ENCODE measurements at regions not wholly inside any gene's neighbourhood (a gene's known extent, or its start where the extent isn't known, plus 50 kb on each side); places are given as distances from the start of the nearest gene placed in this dataset.

DNA sequence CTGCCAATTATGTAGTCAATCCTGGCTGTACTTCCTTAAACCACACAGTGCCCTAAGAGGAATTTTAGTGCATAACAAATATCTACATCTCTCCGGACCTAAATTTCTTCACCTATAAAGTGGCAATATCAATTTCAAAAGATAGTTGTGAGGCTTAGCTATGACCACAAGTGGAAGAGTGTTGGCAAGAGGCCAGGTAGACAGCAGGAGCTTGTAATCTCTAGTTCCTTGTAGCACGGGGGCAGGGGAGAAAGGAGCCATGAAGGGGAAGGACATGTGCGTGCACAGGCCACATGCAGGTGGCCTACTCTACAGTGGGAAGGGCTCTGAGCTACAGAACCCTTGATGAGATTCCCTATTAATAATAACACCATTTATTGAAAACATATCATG, 269.7 kb downstream of the ABHD5 start:
- TF ChIP-seq, protein P1, sequence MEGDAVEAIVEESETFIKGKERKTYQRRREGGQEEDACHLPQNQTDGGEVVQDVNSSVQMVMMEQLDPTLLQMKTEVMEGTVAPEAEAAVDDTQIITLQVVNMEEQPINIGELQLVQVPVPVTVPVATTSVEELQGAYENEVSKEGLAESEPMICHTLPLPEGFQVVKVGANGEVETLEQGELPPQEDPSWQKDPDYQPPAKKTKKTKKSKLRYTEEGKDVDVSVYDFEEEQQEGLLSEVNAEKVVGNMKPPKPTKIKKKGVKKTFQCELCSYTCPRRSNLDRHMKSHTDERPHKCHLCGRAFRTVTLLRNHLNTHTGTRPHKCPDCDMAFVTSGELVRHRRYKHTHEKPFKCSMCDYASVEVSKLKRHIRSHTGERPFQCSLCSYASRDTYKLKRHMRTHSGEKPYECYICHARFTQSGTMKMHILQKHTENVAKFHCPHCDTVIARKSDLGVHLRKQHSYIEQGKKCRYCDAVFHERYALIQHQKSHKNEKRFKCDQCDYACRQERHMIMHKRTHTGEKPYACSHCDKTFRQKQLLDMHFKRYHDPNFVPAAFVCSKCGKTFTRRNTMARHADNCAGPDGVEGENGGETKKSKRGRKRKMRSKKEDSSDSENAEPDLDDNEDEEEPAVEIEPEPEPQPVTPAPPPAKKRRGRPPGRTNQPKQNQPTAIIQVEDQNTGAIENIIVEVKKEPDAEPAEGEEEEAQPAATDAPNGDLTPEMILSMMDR (IDR thresholded peaks at IDR 0.05) = no peak
- TF ChIP-seq EZH2 (IDR thresholded peaks at IDR 0.05; ENCODE audit: borderline replicate concordance, insufficient read depth, low read depth, low read length, poor library complexity, severe bottlenecking) = no peak
